Stimulated activated CD8-positive, alpha-beta memory T cell treated with anti-CD3 and anti-CD28 coated beads, Interleukin-15, amount 100 ng/mL, for 4 hours (primary cell): ENCODE measurements at regions not wholly inside any gene's neighbourhood (a gene's known extent, or its start where the extent isn't known, plus 50 kb on each side); places are given as distances from the start of the nearest gene placed in this dataset.

Experiments
- DNase-seq, 2 donors: peaks; one replicate each; pipeline ENCODE4 v3.0.0-alpha.2; 2020; ENCODE audit warnings: low read depth in 2 of 2

DNA sequence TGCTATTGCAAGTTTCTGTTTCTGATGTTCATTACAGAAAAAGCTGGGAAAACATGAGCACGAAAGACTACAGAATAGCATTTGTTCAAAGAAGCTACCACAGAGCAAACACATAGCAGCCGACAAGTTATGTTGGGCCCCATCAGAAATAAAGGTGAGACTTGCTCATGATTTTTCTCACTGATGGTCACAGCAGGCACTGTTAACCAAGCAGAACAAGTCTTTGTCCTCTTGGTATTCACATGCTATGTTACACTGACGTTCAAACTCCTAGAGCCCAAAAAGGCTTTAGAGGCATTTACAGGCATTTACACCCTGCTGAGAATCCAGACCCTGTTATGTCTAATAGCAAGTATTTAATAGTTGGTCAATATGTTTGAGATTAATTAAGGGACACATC lies 235.0 kb upstream of the HNMT start:
- DNase-seq, result no peak

DNA sequence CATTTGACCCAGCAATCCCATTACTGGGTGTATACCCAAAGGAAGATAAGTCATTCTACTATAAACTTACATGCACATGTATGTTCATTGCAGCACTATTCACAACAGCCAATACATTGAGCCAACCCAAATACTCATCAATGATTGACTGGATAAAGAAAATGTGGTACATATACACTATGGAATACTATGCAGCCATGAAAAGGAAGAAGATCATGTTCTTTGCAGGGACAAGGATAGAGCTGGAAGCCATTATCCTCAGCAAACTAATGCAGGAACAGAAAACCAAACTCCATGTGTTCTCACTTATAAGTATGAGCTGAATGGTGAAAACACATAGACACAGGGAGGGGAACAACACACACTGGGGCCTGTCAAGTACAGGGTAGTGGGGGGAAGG lies 226.7 kb upstream of the HNMT start:
- DNase-seq, result no peak

DNA sequence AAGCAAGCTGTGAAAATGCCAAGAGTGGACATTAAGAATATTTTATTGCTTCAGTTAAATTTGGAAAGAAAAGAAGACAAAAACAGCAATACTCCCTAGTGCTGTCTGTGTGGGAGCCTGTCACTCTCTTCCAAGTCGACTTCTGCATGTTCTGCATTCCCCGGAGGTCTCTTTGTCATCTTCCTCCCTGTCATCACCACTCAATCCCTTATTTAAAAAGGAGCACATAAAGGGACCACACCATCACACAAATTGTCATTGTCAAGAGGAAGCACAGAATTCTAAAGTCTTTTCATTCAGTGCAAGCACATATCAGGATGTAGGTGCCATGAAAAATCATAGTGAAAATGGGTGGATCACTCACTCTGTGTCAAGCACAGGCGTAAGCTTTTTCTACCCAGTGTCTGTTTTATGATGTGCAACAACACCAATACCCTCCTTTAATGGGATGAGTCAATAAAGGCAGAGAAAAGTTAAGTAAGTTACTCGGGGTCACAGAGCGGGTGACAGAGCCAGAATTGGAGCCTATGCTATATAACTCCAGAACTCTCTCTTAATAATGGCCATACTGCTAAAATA lies 222.4 kb upstream of the HNMT start:
- DNase-seq, result no peak

DNA sequence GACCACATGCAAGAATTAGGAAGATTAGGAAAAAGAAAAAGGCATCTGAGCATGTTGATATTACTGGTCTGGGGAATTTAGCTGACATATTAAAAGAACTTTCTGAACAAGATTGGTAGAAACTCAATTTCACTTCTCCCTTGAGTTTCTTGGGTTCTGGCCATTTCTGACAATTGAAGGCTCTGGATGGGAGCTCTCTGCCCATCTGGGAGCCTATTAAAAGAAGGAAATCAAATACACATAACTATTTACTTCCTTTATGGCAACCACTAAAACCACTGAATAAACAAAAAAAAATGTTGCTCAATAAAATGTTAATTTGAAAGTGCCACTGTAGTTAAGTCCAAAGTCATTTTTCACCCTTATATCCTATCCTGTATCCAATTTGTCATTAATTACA lies 216.8 kb upstream of the HNMT start:
- no peak for DNase-seq

DNA sequence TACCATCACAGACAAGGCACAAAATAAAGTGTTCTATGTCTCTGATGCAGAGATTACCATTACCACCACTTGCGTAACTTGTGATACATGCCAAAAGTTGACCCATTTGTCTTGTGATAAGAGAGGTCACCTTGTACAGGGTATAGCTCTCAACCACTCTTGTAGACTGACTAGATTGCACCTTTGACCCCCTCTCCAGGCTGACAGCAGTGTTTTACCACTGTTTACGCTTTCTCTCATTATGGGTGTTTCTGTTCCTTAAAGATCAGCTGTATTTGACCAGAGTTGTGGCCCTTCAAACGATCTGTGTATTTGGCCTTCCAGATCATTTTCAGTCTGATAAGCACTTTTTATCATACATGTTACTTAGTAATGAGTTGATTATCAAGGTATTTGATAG lies 215.7 kb upstream of the HNMT start:
- no peak for DNase-seq

DNA sequence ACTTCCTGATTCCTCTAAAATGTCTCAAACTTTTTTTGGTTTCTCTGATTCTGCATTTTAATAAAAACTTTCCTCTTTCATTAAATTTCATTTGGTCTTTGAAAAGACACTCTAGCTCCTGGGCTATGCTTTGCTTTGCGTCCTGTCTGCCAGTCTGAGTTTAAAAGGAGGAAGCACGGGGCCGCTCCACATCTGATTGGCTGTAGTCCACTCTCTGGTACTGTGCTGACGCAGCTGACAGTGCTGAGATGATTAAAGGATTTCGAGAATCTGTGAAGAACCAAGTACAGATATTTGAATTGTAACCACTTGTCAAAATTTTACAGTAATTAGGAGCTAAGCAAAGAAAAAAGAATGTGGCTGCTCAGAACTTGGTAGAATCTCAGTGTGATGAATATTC lies 199.6 kb upstream of the HNMT start:
- DNase-seq, result no peak

DNA sequence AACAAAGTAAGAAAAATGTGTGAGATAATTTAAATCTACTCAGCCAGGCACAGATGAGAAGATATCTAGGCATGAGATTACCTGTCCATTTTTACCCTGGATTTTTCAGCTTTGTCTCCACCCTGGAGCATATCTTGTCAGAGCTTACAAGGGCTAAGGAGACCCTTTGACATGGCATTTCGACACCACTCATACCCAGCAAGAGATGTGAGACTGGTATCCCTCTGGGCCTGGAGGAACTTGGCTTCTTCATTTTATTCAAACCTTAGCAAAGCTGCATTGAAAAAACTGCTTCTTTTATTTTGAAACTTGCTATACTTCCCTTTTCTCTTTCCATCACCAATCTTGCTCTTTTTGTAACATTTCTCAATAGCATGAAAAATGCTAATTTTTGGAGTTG lies 194.9 kb upstream of the HNMT start:
- DNase-seq, result no peak

DNA sequence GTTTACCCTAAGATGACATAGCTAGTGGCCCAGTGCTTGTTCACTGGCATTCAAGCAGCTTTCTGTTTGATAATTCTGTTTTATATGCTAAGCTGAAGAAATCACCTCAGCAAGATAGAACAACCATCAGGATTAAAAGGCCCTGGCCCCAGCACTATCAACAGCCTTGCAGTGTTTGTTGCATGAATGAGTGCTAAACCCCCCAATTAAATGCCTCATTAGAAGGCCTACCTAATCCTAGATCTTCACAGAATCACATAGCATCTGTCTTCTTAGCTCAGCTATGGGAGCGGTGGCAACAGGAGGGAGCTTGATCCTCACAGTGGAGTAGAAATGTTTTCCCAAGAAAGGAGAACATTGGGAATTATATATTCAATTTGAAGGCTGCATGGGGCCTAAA lies 194.1 kb upstream of the HNMT start:
- DNase-seq, result no peak

DNA sequence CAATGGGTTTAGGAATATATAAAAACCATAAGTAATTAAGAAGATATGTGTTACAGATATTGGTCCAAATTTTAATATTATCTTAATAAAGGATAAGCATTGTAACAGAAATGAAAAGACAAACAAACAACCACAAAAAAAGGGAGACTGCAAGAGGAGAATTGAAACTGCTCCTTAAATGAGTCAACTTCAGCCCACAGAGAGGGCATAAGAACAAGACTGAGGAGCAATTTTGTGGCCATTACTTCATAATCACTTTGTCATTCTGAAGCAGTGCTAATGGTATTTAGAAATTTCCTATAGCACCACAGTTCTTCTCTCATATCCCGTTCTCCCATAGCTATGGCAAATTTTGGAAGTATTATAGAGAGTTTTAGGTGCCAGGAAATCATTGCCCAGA lies 193.2 kb upstream of the HNMT start:
- no peak for DNase-seq

DNA sequence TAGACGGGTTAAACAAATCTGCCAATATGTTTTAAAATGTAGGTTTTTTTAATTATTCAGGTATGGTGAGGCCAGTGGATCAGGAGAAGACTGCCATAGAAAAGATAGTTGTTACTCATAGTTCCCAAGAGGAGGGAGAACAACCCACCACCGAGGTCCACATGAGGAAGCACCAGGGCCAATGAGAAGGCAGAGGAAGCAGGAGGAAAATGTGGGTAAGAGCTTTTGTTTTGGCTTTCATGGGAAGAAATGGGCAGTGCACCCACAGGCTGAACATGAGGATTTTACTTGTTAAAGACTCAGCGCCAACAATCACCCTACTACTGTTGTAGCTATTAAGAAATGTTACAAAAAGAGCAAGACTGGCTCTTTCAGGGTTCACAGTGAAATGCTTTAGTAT lies 191.8 kb upstream of the HNMT start:
- DNase-seq, result no peak

DNA sequence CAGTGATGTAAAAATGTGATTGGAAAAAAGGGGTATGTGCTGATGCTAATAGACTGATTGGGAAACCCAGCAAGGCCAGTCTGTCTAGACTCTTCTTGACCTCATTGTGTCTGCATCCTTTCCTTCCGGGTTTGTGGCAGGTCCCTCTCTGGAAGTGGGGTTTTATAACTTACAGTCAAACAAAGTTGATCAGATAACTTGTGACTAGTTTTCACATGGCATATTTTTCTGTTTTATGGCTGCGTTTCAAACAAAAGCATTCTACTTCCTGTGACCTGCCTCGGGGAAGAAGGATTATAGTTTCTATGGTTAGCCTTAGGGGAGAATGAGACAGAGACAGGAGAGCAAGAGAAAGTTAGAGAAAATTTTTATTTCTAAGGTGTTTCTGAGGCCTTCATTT lies 188.7 kb upstream of the HNMT start:
- no peak for DNase-seq

DNA sequence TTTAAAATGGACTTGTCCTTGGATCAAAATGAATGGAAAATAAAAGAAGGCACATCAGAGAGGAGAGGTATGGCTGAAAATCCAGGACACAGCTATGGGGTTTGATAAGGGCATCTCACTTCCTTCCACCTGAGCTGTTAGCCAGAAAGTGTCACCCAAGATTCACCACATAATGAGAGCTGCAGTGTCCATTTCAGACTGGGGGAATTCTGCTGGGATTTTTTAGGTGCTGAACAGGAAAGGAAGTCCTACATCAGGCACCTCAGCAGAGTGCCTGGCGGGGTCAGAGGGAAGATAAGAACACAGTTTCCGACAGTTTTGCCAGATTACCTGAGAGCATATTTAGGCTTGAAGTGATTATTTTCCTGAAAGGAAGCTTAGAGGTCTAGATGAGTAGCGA lies 187.6 kb upstream of the HNMT start:
- no peak for DNase-seq

DNA sequence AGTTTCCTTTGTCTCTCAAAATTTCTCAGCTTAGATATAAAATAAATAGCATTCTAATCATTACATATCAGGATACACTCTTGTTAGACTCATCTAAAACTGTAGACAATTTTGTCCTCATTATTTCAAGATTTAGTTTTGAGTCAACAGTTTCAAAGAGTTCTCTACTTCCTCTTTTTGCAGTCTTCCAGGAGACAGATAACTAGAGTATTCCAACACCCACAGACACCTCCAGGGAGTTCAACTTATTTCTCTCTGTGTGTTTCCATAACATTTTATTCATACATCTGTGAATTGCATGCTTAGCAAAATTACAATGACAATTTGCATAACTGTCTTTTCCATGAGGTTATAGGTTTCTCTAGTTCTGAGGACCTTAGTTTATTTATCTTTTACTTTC lies 166.6 kb upstream of the HNMT start:
- no peak for DNase-seq

DNA sequence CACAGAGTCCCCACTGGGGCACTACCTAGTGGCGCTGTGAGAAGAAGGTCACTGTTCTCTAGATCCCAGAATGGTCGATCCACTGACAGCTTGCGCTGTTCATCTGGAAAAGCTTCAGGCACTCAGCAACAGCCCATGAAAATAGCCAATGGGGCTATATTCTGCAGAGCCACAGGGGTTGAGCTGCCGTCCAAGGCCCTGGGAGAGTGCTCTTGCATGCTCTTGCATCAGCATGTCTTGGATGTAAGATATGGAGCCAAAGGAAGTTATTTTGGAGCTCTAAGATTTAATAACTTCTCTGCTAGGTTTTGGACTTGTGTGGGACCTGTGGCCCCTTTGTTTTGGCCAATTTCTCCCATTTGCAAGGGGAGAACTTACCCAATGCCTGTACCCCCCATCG lies 164.7 kb upstream of the HNMT start:
- no peak for DNase-seq

DNA sequence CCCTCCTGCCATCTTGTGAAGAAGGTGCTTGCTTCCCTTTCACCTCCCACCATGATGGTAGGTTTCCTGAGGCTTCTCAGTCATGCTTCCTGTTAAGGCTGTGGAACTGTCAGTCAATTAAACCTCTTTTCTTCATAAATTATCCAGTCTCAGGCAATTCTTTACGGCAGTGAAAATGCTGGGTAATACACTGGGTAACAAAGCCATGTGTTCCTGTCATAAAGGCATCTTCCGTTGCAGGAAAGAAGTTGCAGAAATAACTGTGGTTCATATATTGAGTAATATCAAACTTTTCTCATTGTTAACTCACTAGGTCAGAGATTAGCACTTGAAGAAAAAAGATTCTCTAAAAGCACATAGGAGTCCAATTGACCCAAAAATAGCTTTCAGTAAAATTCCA lies 163.9 kb upstream of the HNMT start:
- no peak for DNase-seq

DNA sequence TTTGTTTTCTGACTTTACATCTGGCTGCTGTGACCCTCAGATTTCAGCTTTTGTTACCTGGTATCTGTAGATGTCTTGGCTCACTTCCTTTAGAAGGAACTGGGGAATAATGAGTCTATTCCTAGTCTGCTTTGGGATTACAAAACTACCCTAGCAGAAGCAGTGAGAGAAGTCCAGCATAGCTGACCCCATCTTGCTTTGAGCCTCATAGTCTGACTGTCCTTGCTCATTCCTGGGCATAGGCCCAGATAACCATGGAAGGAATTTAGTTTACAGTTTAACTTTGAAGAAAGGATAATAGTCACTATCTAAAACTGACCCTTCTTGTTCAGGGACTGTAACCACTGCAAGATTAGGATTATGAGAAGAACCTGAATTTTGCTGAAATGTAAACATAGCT lies 163.0 kb upstream of the HNMT start:
- no peak for DNase-seq

DNA sequence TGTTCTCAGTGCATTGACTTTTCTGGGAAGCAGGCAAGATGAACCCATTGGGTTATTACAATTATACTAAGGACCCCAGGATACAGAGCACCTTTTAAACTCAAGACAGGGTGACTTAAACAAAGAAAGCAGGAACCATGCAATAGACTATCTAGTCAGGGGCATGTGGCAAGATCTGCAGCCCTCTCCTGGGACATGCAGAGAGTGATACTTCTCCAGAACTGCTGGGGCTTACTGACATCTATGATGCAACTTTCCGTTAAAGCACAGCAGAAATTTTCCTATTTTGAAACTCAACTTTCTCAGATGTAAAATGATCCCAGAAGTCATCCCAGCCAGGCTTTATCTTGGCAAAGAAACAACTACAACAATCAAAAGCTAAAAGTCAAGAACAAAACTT lies 162.2 kb upstream of the HNMT start:
- DNase-seq, result no peak

DNA sequence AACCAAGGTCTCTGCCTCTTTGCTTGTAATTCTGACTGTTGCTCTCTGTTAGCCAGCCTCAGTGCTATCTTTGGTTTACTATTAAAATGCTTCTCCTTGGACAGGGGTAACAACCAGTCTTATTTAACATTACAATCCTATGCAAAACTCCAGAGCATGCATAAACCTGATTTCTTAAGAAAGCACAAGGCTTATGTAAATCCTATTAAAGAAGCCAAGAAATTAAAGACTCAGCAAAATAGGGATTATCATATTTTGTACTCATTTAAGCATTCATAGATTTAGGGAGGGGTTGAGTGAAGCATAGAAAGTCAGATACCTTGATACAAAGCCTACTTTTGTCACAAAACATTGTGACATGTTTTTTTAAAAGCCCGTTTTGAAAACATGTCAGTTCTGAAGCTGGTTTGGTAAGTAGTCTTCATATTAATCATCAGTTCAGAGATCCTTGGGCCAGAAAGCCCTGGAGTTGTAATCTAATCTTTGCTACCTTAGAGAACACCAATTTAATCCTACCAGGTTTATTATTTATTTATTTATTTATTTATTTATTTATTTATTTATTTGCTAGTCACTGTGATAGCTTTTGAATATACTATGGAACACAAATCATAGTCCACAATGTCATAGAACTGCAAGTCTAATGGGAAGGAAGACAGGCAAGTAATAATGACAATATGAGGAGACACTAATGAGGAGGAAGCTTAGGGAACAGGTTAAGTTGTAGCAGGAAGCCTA lies 158.0 kb upstream of the HNMT start:
- no peak for DNase-seq

DNA sequence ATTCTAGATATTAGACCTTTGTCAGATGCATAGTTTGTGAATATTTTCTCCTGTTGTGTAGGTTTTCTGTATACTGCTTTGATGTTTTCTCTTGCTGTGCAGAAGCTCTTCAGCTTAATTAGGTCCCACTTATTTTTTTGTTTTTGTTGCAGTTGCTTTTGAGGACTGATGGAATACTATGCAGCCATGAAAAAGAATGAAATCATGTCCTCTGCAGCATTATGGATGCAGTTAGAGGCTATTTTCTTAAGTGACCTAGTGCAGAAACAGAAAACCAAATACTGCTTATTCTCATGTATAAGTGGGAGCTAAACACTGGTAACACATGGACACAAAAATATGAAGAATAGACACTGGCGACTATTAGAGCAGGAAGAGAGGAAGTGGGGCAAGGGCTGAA lies 155.0 kb upstream of the HNMT start:
- DNase-seq, result no peak

DNA sequence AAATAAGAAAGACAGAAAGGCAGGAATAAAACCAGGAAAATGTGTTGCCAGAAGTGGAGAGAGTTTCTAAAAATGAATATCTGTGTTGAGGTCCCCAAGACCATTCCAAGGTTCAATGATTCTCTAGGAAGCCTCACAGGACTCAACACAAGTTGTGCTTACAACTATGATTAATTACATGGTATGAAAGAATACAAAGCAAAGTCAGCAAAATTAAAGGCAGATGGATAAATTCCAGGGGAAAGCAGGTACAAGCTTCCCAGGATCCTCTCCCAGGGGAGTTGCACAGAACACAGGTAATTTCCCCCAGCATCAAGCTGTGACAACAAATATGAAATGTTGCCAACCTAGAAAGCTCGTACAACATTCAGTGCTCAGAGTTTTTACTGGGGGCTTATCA lies 154.4 kb upstream of the HNMT start:
- DNase-seq, result no peak

DNA sequence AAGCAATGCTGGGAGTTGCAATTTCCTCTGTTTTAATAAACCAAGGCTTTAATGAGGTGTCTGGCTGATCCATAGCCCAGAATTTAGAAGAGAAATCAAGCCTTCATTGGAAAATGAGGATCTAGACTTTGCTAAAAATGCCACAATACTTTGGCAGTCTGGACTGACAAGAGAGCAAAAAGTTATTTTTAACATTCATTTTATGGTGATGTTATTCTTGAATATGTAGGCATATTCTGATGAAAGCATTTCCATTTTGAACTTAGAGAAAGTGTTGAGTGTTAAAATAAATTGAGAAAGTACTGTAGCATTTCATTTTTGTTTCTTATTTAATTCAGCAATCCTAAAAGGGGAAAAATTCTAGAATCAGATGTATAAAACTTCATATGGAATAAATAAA lies 151.8 kb upstream of the HNMT start:
- no peak for DNase-seq

DNA sequence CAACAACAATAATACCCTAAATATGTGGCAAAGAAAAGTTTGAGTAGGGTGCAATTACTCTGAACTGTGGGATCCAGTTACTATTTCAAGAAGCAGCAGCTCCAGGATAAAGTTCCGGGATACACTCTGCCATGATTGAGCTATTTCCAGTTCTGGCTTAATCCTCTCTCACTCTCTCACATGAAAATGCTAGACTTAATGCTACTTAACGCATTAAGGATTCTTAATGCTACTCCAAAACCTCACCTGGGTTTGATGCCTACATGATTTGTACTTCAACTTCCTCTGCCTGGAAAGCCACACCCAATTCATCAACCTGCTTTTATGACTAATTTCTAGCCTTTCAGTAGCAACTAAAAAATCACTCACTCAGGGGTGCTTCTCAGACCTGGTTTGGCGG lies 151.1 kb upstream of the HNMT start:
- no peak for DNase-seq

DNA sequence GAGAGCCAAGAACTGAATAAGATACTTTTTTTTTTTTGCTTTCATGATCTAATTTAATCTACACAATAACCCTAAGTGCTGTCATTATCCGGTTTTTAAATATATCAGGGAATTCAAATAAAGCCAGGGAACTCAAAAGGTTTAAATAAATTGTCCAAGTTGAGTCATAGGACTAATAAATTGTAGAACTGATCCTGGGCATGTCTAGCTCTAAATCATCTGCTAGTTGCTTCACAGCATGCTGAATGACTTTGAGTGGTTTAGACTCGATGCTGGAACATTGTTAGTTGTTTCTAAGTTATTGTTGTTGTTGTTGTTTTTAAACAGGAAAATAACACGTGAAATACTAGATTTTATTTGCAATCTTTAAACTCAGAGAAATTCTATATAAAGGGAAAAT lies 147.2 kb upstream of the HNMT start:
- DNase-seq, result no peak

DNA sequence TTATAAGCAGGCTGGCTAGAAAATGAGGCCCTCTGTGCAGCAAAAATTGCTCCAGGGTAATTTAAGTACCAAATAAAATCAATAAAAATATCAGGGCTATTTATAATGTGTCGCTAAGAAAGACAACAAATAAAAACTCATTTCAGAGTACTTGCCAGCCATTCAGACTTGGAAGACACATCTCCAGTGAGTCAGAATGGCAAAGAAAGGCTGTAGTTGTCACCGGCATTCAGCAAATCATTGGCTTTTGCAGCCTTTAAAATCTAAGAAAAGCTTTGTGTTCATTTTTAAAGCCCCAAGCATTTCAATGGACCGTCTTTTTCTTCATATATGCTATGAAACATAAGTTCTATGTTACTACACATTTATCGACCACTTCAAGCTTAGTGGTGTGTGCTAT lies 141.1 kb upstream of the HNMT start:
- DNase-seq, result no peak
